HG03103 (cell line): ENCODE measurements at regions not wholly inside any gene's neighbourhood (a gene's known extent, or its start where the extent isn't known, plus 50 kb on each side); places are given as distances from the start of the nearest gene placed in this dataset.

ENCODE experiments used
- ATAC-seq: cut with Tn5 transposase; IDR thresholded peaks from one replicate; pipeline ENCODE4 v1.9.1; 2021; ENCODE audit warnings: low read depth; ENCODE audit not compliant: unreplicated experiment

- no peak for ATAC-seq
Observed at GRCh38 chr13:95444006-95444730, 108.4 kb upstream of the CLDN10 start.

- ATAC-seq: no peak
Observed at GRCh38 chr13:95445131-95445530, 107.4 kb upstream of the CLDN10 start.

- no peak for ATAC-seq
Observed at GRCh38 chr13:95447814-95448213, 104.7 kb upstream of the CLDN10 start.

GRCh38 chr13:95451656-95452055 lies 100.9 kb upstream of the CLDN10 start:
- no peak for ATAC-seq

- ATAC-seq: no peak
Observed at GRCh38 chr13:95452375-95452774, 100.1 kb upstream of the CLDN10 start.

- no peak for ATAC-seq
Observed at GRCh38 chr13:95455782-95456181, 96.7 kb upstream of the CLDN10 start.

- ATAC-seq: peak; percentile 12
Observed at GRCh38 chr13:95456815-95457214, 95.7 kb upstream of the CLDN10 start.

- ATAC-seq: peak; percentile 99
Observed at GRCh38 chr13:95457294-95457693, 95.2 kb upstream of the CLDN10 start.

GRCh38 chr13:95462801-95463200 lies 89.7 kb upstream of the CLDN10 start:
- ATAC-seq: no peak

- no peak for ATAC-seq
Observed at GRCh38 chr13:95463531-95463930, 89.0 kb upstream of the CLDN10 start.

GRCh38 chr13:95470574-95471366 lies 81.8 kb upstream of the CLDN10 start:
- no peak for ATAC-seq

GRCh38 chr13:95471960-95472359 lies 80.6 kb upstream of the CLDN10 start:
- ATAC-seq: peak; percentile 53

- no peak for ATAC-seq
Observed at GRCh38 chr13:95474992-95475391, 77.5 kb upstream of the CLDN10 start.

- no peak for ATAC-seq
Observed at GRCh38 chr13:95477187-95477586, 75.3 kb upstream of the CLDN10 start.

- peak; percentile 15 for ATAC-seq
Observed at GRCh38 chr13:95479731-95480130, 72.8 kb upstream of the CLDN10 start.

- peak; percentile 61 for ATAC-seq
Observed at GRCh38 chr13:95480131-95480545, 72.4 kb upstream of the CLDN10 start.

GRCh38 chr13:95480791-95481780 lies 71.4 kb upstream of the CLDN10 start:
- ATAC-seq: no peak

- no peak for ATAC-seq
Observed at GRCh38 chr13:95484052-95484451, 68.5 kb upstream of the CLDN10 start.

GRCh38 chr13:95485045-95485517 lies 67.4 kb upstream of the CLDN10 start:
- no peak for ATAC-seq

GRCh38 chr13:95485518-95486144 lies 66.9 kb upstream of the CLDN10 start:
- ATAC-seq: no peak
